H9 (cell line): ENCODE measurements at regions not wholly inside any gene's neighbourhood (a gene's known extent, or its start where the extent isn't known, plus 50 kb on each side); places are given as distances from the start of the nearest gene placed in this dataset.
"Not testable (repeated sequence)": the region's sequence is repeated elsewhere in the genome, so short reads cannot be mapped to it uniquely, and the experiment has no call there.

Experiments
- DNase-seq: peaks from one replicate; pipeline ENCODE4 v3.0.0-alpha.2; 2017
- H2AFZ ChIP-seq: one replicate; pipeline ENCODE4 v1.6.1; 2013; ENCODE audit warnings: mild to moderate bottlenecking, low read length, control low read depth, moderate library complexity
- H2AK5ac ChIP-seq: 2 replicates; pipeline ENCODE4 v1.6.1; 2013; ENCODE audit warnings: low read length, control low read depth, mixed read lengths; ENCODE audit not compliant: insufficient read length
- H2BK120ac ChIP-seq: one replicate; pipeline ENCODE4 v1.6.1; 2013; ENCODE audit warnings: low read depth, mild to moderate bottlenecking, low read length, control low read depth, inconsistent platforms; ENCODE audit not compliant: poor library complexity, severe bottlenecking
- H2BK12ac ChIP-seq: 2 replicates; pipeline ENCODE4 v1.6.1; 2013; ENCODE audit warnings: low read length, control low read depth, mixed read lengths, low read depth; ENCODE audit not compliant: insufficient read length
- H2BK15ac ChIP-seq: 2 replicates; pipeline ENCODE4 v1.6.1; 2013; ENCODE audit warnings: low read depth, low read length, control low read depth
- H2BK20ac ChIP-seq: one replicate; pipeline ENCODE4 v1.6.1; 2013; ENCODE audit warnings: low read depth, mild to moderate bottlenecking, low read length, control low read depth, inconsistent platforms; ENCODE audit not compliant: poor library complexity, severe bottlenecking
- H2BK5ac ChIP-seq: 2 replicates; pipeline ENCODE4 v1.6.1; 2013; ENCODE audit warnings: low read length, control low read depth, mixed read lengths; ENCODE audit not compliant: insufficient read length
- H3K14ac ChIP-seq: 2 replicates; pipeline ENCODE4 v1.6.1; 2013; ENCODE audit warnings: low read length, control low read depth; ENCODE audit not compliant: insufficient read depth
- H3K18ac ChIP-seq: 2 replicates; pipeline ENCODE4 v1.6.1; 2013; ENCODE audit warnings: low read depth, mild to moderate bottlenecking, mixed read lengths, low read length, control low read depth; ENCODE audit not compliant: insufficient read length
- H3K23ac ChIP-seq: 2 replicates; pipeline ENCODE4 v1.6.1; 2013; ENCODE audit warnings: low read length, control low read depth, mixed read lengths, low read depth; ENCODE audit not compliant: insufficient read length
- H3K23me2 ChIP-seq: 2 replicates; pipeline ENCODE4 v1.6.1; 2013; ENCODE audit warnings: low read depth, mild to moderate bottlenecking, mixed read lengths, low read length, control low read depth; ENCODE audit not compliant: insufficient read length, poor library complexity, severe bottlenecking
- H3K27ac ChIP-seq: 2 replicates; pipeline ENCODE4 v1.5.1; 2013; ENCODE audit warnings: low read length, control low read depth, mixed read lengths, low read depth; ENCODE audit not compliant: insufficient read length
- H3K27me3 ChIP-seq: 2 replicates; pipeline ENCODE4 v1.6.1; 2013; ENCODE audit warnings: low read length, control low read depth, inconsistent platforms; ENCODE audit not compliant: insufficient read depth
- H3K4ac ChIP-seq: 2 replicates; pipeline ENCODE4 v1.6.1; 2013; ENCODE audit warnings: low read depth, mild to moderate bottlenecking, control low read depth, inconsistent platforms, low read length, moderate library complexity
- H3K4me1 ChIP-seq: 2 replicates; pipeline ENCODE4 v1.6.1; 2013; ENCODE audit warnings: low read length, control low read depth, inconsistent platforms; ENCODE audit not compliant: insufficient read depth
- H3K4me2 ChIP-seq: 2 replicates; pipeline ENCODE4 v1.6.1; 2013; ENCODE audit warnings: low read length, control low read depth, mixed read lengths; ENCODE audit not compliant: insufficient read length, insufficient read depth
- H3K56ac ChIP-seq: 2 replicates; pipeline ENCODE4 v1.6.1; 2013; ENCODE audit warnings: low read depth, mild to moderate bottlenecking, mixed read lengths, low read length, control low read depth; ENCODE audit not compliant: insufficient read length
- H3K79me1 ChIP-seq: 2 replicates; pipeline ENCODE4 v1.6.1; 2013; ENCODE audit warnings: low read depth, mild to moderate bottlenecking, moderate library complexity, low read length, control low read depth, inconsistent platforms; ENCODE audit not compliant: insufficient read depth, poor library complexity, severe bottlenecking
- H3K79me2 ChIP-seq: 2 replicates; pipeline ENCODE4 v1.6.1; 2013; ENCODE audit warnings: low read length, control low read depth, inconsistent platforms; ENCODE audit not compliant: insufficient read depth
- H3K9ac ChIP-seq: 2 replicates; pipeline ENCODE4 v1.6.1; 2013; ENCODE audit warnings: low read length, control low read depth, mixed read lengths; ENCODE audit not compliant: insufficient read length; ENCODE audit errors: extremely low read depth
- H3K9me3 ChIP-seq: one replicate; pipeline ENCODE4 v1.6.1; 2013; ENCODE audit warnings: low read depth, low read length, inconsistent platforms; ENCODE audit not compliant: control insufficient read depth
- H3T11ph ChIP-seq: one replicate; pipeline ENCODE4 v1.6.1; 2013; ENCODE audit warnings: mild to moderate bottlenecking, low read length, control low read depth, inconsistent platforms
- H4K20me1 ChIP-seq: one replicate; pipeline ENCODE4 v1.6.1; 2013; ENCODE audit not compliant: control insufficient read depth, insufficient read length, insufficient read depth
- H4K5ac ChIP-seq: 2 replicates; pipeline ENCODE4 v1.6.1; 2013; ENCODE audit warnings: low read depth, mild to moderate bottlenecking, mixed read lengths, low read length, control low read depth; ENCODE audit not compliant: insufficient read length
- H4K8ac ChIP-seq: replicated peaks from 2 replicates; pipeline ENCODE4 v1.6.1; 2013; ENCODE audit warnings: low read length, control low read depth, mixed read lengths, low read depth; ENCODE audit not compliant: insufficient read length
- H4K91ac ChIP-seq: 2 replicates; pipeline ENCODE4 v1.6.1; 2013; ENCODE audit warnings: low read depth, mild to moderate bottlenecking, moderate library complexity, mixed read lengths, low read length, control low read depth; ENCODE audit not compliant: insufficient read length
- H3K27ac Mint-ChIP-seq, 3 experiments: 2 replicates in 2 of 3; 3 replicates in 1 of 3; pipeline ENCODE4 v1.8.0; 2020 to 2021; ENCODE audit warnings: mixed read lengths in 3 of 3, mild to moderate bottlenecking in 1 of 3, moderate library complexity in 1 of 3
- H3K27me3 Mint-ChIP-seq: 2 replicates; pipeline ENCODE4 v1.8.0; 2021; ENCODE audit warnings: low read depth, mild to moderate bottlenecking, moderate library complexity, mixed read lengths
- H3K36me3 Mint-ChIP-seq, 3 experiments: 2 replicates in 2 of 3; 3 replicates in 1 of 3; pipeline ENCODE4 v1.8.0; 2020 to 2021; ENCODE audit warnings: low read depth in 3 of 3, mixed read lengths in 3 of 3; ENCODE audit not compliant: insufficient read depth in 1 of 3
- H3K4me1 Mint-ChIP-seq, 2 experiments: 2 replicates each; pipeline ENCODE4 v1.8.0; 2020; ENCODE audit warnings: mixed read lengths in 2 of 2
- H3K4me3 Mint-ChIP-seq, 2 experiments: 2 replicates in 1 of 2; 3 replicates in 1 of 2; pipeline ENCODE4 v1.8.0; 2020 to 2021; ENCODE audit warnings: mild to moderate bottlenecking in 2 of 2, mixed read lengths in 2 of 2, moderate library complexity in 1 of 2
- H3K9me3 Mint-ChIP-seq, 2 experiments: 2 replicates in 1 of 2; 3 replicates in 1 of 2; pipeline ENCODE4 v1.8.0; 2020; ENCODE audit warnings: mild to moderate bottlenecking in 2 of 2, mixed read lengths in 2 of 2, moderate library complexity in 1 of 2
- WGBS: extraction: QIAGEN DNeasy Blood & Tissue Kit; methylation state at CpG from one replicate; pipeline ENCODE4 v1.1.7; 2013; ENCODE audit warnings: missing lambda C conversion rate, low lambda C conversion rate, mixed read lengths; ENCODE audit not compliant: insufficient read length; ENCODE audit errors: extremely low coverage; 5-methylcytosine and 5-hydroxymethylcytosine counted together

GRCh38 chr13:21261487-21262216, 85.2 kb downstream of the MRPL57 start:
- H3K79me1 ChIP-seq, H2BK5ac ChIP-seq, H3K56ac ChIP-seq, H3K27ac ChIP-seq, H3K14ac ChIP-seq, H3K18ac ChIP-seq, H4K91ac ChIP-seq, H2BK12ac ChIP-seq, H4K5ac ChIP-seq, H3K27me3 ChIP-seq, H3K79me2 ChIP-seq, H3K23ac ChIP-seq, H3T11ph ChIP-seq, H2BK20ac ChIP-seq, H3K9ac ChIP-seq, H3K9me3 ChIP-seq, H4K20me1 ChIP-seq, H4K8ac ChIP-seq, H3K36me3 Mint-ChIP-seq, H2AK5ac ChIP-seq, H2AFZ ChIP-seq, H3K4me3 Mint-ChIP-seq, H3K23me2 ChIP-seq, H3K9me3 Mint-ChIP-seq, H3K4me1 ChIP-seq, H3K27ac Mint-ChIP-seq, DNase-seq, H2BK15ac ChIP-seq, H3K4me2 ChIP-seq, H3K27me3 Mint-ChIP-seq, H3K4ac ChIP-seq, H3K4me1 Mint-ChIP-seq, H2BK120ac ChIP-seq: not testable (repeated sequence)
- no CpG with 5 or more reads among the region's 9 CpGs for WGBS

- H3K4me3 Mint-ChIP-seq, H4K91ac ChIP-seq, H3K27me3 ChIP-seq, H3K14ac ChIP-seq, H2BK15ac ChIP-seq, H3K79me2 ChIP-seq, H3K9ac ChIP-seq, H3K4me2 ChIP-seq, H3K4me1 ChIP-seq, H2BK5ac ChIP-seq, H3K36me3 Mint-ChIP-seq, H3T11ph ChIP-seq, H4K20me1 ChIP-seq, H3K27ac ChIP-seq, H3K23ac ChIP-seq, H2AFZ ChIP-seq, H2BK20ac ChIP-seq, H3K27me3 Mint-ChIP-seq, H3K4ac ChIP-seq, H2BK120ac ChIP-seq, H3K79me1 ChIP-seq, H3K56ac ChIP-seq, H3K9me3 ChIP-seq, H3K18ac ChIP-seq, H2AK5ac ChIP-seq, H3K27ac Mint-ChIP-seq, H3K4me1 Mint-ChIP-seq, H3K23me2 ChIP-seq, DNase-seq, H3K9me3 Mint-ChIP-seq, H4K5ac ChIP-seq, H4K8ac ChIP-seq, H2BK12ac ChIP-seq: not testable (repeated sequence)
- no CpG with 5 or more reads among the region's 4 CpGs for WGBS
Measured at GRCh38 chr13:21263909-21264308, 87.5 kb downstream of the MRPL57 start.
